Esophagus squamous epithelium (tissue), 4 donors: ENCODE measurements at regions not wholly inside any gene's neighbourhood (a gene's known extent, or its start where the extent isn't known, plus 50 kb on each side); places are given as distances from the start of the nearest gene placed in this dataset.

Source experiments
- POLR2A ChIP-seq, 4 donors: fragments of 450-650 bp; IDR thresholded peaks; one replicate each; pipeline ENCODE4 v1.6.1; 2017; ENCODE audit warnings: antibody characterized with exemption in 4 of 4, mild to moderate bottlenecking in 4 of 4, moderate library complexity in 3 of 4
- TF ChIP-seq, protein P1 (sequence below), 6 experiments: fragments of 450-650 bp in 4 of 6; fragments of 200-600 bp in 2 of 6; sonication (generic) in 2 of 6; IDR thresholded peaks; one replicate each; pipeline ENCODE4 v1.5.1; 2016 to 2019; ENCODE audit warnings: antibody characterized with exemption in 6 of 6, mild to moderate bottlenecking in 4 of 6, moderate library complexity in 4 of 6

DNA sequence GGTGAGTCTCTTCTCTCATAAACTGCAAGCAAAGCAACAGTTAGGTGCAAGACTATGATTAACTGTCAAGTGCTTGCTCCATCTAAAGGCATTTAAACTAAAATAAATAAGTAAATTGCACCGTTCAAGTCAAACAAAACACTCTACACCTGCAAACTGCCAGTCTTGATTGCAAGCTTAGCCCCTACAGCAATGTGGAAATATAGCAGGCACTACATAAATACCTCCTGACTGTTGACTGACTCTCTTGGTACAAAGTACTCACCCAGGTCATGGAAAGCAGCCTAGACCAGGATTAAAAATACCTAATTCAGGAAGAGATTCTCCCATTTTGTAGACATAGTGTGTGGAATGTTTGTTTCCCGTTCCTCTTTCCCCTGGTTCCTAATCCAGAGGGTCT, 176.6 kb upstream of the KLHL29 start:
- TF ChIP-seq, protein P1, sequence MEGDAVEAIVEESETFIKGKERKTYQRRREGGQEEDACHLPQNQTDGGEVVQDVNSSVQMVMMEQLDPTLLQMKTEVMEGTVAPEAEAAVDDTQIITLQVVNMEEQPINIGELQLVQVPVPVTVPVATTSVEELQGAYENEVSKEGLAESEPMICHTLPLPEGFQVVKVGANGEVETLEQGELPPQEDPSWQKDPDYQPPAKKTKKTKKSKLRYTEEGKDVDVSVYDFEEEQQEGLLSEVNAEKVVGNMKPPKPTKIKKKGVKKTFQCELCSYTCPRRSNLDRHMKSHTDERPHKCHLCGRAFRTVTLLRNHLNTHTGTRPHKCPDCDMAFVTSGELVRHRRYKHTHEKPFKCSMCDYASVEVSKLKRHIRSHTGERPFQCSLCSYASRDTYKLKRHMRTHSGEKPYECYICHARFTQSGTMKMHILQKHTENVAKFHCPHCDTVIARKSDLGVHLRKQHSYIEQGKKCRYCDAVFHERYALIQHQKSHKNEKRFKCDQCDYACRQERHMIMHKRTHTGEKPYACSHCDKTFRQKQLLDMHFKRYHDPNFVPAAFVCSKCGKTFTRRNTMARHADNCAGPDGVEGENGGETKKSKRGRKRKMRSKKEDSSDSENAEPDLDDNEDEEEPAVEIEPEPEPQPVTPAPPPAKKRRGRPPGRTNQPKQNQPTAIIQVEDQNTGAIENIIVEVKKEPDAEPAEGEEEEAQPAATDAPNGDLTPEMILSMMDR (IDR thresholded peaks at IDR 0.05) = no peak
- TF ChIP-seq POLR2A (IDR thresholded peaks at IDR 0.05) = no peak
